ENCODE measurements at regions not wholly inside any gene's neighbourhood (a gene's known extent, or its start where the extent isn't known, plus 50 kb on each side); places are given as distances from the start of the nearest gene placed in this dataset.
"Not testable (repeated sequence)": the region's sequence is repeated elsewhere in the genome, so short reads cannot be mapped to it uniquely, and the experiment has no call there.

GRCh38 chr2:57022496-57022895 lies 838.7 kb downstream of the CCDC85A start:
- Histone ChIP-seq H3K4me3 (ENCODE audit: low read depth, low read length) (no peak overlapping the region), H3K4me1 (ENCODE audit: control insufficient read depth, insufficient read depth, low read length) (no peaks in the 10 kb centered on the region), H3K9me3 (ENCODE audit: control insufficient read depth, insufficient read depth, low read length) (no peaks in the 10 kb centered on the region), H3K36me3 (ENCODE audit: control insufficient read depth, insufficient read depth, low read length) (no peaks in the 10 kb centered on the region), H3K9ac (ENCODE audit: low read depth, low read length) (no peak overlapping the region), H3K27me3 (ENCODE audit: control insufficient read depth, insufficient read depth, low read length) (no peaks in the 10 kb centered on the region)

GRCh38 chr2:57044931-57045635 lies 861.3 kb downstream of the CCDC85A start:
- Histone ChIP-seq H3K9me3 (ENCODE audit: control insufficient read depth, insufficient read depth, low read length) (no peaks in the 10 kb centered on the region), H3K4me1 (ENCODE audit: control insufficient read depth, insufficient read depth, low read length) (no peaks in the 10 kb centered on the region), H3K36me3 (ENCODE audit: control insufficient read depth, insufficient read depth, low read length) (no peaks in the 10 kb centered on the region), H3K27me3 (ENCODE audit: control insufficient read depth, insufficient read depth, low read length) (no peaks in the 10 kb centered on the region), H3K4me3 (ENCODE audit: low read depth, low read length) (no peak overlapping the region), H3K9ac (ENCODE audit: low read depth, low read length) (no peak overlapping the region)

- no peak overlapping the region for H3K9ac ChIP-seq (ENCODE audit: low read depth, low read length)
- no peaks in the 10 kb centered on the region for H3K4me1 ChIP-seq (ENCODE audit: control insufficient read depth, insufficient read depth, low read length)
- H3K27me3 ChIP-seq (ENCODE audit: control insufficient read depth, insufficient read depth, low read length): no peaks in the 10 kb centered on the region
- no peak overlapping the region for H3K4me3 ChIP-seq (ENCODE audit: low read depth, low read length)
- H3K9me3 ChIP-seq (ENCODE audit: control insufficient read depth, insufficient read depth, low read length): no peaks in the 10 kb centered on the region
- no peaks in the 10 kb centered on the region for H3K36me3 ChIP-seq (ENCODE audit: control insufficient read depth, insufficient read depth, low read length)
Measured at GRCh38 chr2:57049273-57049672, 865.5 kb downstream of the CCDC85A start.

GRCh38 chr2:57050007-57050406 lies 866.2 kb downstream of the CCDC85A start:
- no peak overlapping the region for H3K9ac ChIP-seq (ENCODE audit: low read depth, low read length)
- no peak overlapping the region for H3K4me3 ChIP-seq (ENCODE audit: low read depth, low read length)
- H3K9me3 ChIP-seq (ENCODE audit: control insufficient read depth, insufficient read depth, low read length): no peaks in the 10 kb centered on the region
- no peaks in the 10 kb centered on the region for H3K36me3 ChIP-seq (ENCODE audit: control insufficient read depth, insufficient read depth, low read length)
- no peaks in the 10 kb centered on the region for H3K27me3 ChIP-seq (ENCODE audit: control insufficient read depth, insufficient read depth, low read length)
- H3K4me1 ChIP-seq (ENCODE audit: control insufficient read depth, insufficient read depth, low read length): no peaks in the 10 kb centered on the region

- H3K9ac ChIP-seq (ENCODE audit: low read depth, low read length); H3K4me3 ChIP-seq (ENCODE audit: low read depth, low read length); H3K36me3 ChIP-seq (ENCODE audit: control insufficient read depth, insufficient read depth, low read length); H3K27me3 ChIP-seq (ENCODE audit: control insufficient read depth, insufficient read depth, low read length); H3K9me3 ChIP-seq (ENCODE audit: control insufficient read depth, insufficient read depth, low read length); H3K4me1 ChIP-seq (ENCODE audit: control insufficient read depth, insufficient read depth, low read length): not testable (repeated sequence)
Measured at GRCh38 chr2:57066301-57066700, 882.5 kb downstream of the CCDC85A start.

GRCh38 chr2:57075226-57075625 lies 891.4 kb downstream of the CCDC85A start:
- no peaks in the 10 kb centered on the region for H3K9me3 ChIP-seq (ENCODE audit: control insufficient read depth, insufficient read depth, low read length)
- no peaks in the 10 kb centered on the region for H3K4me1 ChIP-seq (ENCODE audit: control insufficient read depth, insufficient read depth, low read length)
- H3K27me3 ChIP-seq (ENCODE audit: control insufficient read depth, insufficient read depth, low read length): no peaks in the 10 kb centered on the region
- no peaks in the 10 kb centered on the region for H3K36me3 ChIP-seq (ENCODE audit: control insufficient read depth, insufficient read depth, low read length)
- no peak overlapping the region for H3K9ac ChIP-seq (ENCODE audit: low read depth, low read length)
- H3K4me3 ChIP-seq (ENCODE audit: low read depth, low read length): no peak overlapping the region

- no peaks in the 10 kb centered on the region for H3K27me3 ChIP-seq (ENCODE audit: control insufficient read depth, insufficient read depth, low read length)
- H3K9me3 ChIP-seq (ENCODE audit: control insufficient read depth, insufficient read depth, low read length): no peaks in the 10 kb centered on the region
- H3K4me3 ChIP-seq (ENCODE audit: low read depth, low read length): no peak overlapping the region
- no peaks in the 10 kb centered on the region for H3K36me3 ChIP-seq (ENCODE audit: control insufficient read depth, insufficient read depth, low read length)
- no peak overlapping the region for H3K9ac ChIP-seq (ENCODE audit: low read depth, low read length)
- H3K4me1 ChIP-seq (ENCODE audit: control insufficient read depth, insufficient read depth, low read length): no peaks in the 10 kb centered on the region
Measured at GRCh38 chr2:57080035-57080434, 896.2 kb downstream of the CCDC85A start.

GRCh38 chr2:57084697-57085281 lies 901.0 kb downstream of the CCDC85A start:
- Histone ChIP-seq H3K4me3 (ENCODE audit: low read depth, low read length) (no peak overlapping the region), H3K4me1 (ENCODE audit: control insufficient read depth, insufficient read depth, low read length) (no peaks in the 10 kb centered on the region)

GRCh38 chr2:57093020-57093419 lies 909.2 kb downstream of the CCDC85A start:
- H3K9ac ChIP-seq (ENCODE audit: low read depth, low read length): no peak overlapping the region
- H3K36me3 ChIP-seq (ENCODE audit: control insufficient read depth, insufficient read depth, low read length): no peaks in the 10 kb centered on the region
- H3K4me1 ChIP-seq (ENCODE audit: control insufficient read depth, insufficient read depth, low read length): no peaks in the 10 kb centered on the region
- no peaks in the 10 kb centered on the region for H3K27me3 ChIP-seq (ENCODE audit: control insufficient read depth, insufficient read depth, low read length)
- no peaks in the 10 kb centered on the region for H3K9me3 ChIP-seq (ENCODE audit: control insufficient read depth, insufficient read depth, low read length)
- H3K4me3 ChIP-seq (ENCODE audit: low read depth, low read length): no peak overlapping the region

More at GRCh38 chr2:57084697-57085281, 901.0 kb downstream of the CCDC85A start:
- no peaks in the 10 kb centered on the region for H3K27me3 ChIP-seq (ENCODE audit: control insufficient read depth, insufficient read depth, low read length)
- H3K9me3 ChIP-seq (ENCODE audit: control insufficient read depth, insufficient read depth, low read length): no peaks in the 10 kb centered on the region
- no peaks in the 10 kb centered on the region for H3K36me3 ChIP-seq (ENCODE audit: control insufficient read depth, insufficient read depth, low read length)
- H3K9ac ChIP-seq (ENCODE audit: low read depth, low read length): no peak overlapping the region

GRCh38 chr2:57097855-57098254 lies 914.1 kb downstream of the CCDC85A start:
- Histone ChIP-seq H3K9me3 (ENCODE audit: control insufficient read depth, insufficient read depth, low read length) (no peaks in the 10 kb centered on the region), H3K36me3 (ENCODE audit: control insufficient read depth, insufficient read depth, low read length) (no peaks in the 10 kb centered on the region), H3K4me3 (ENCODE audit: low read depth, low read length) (no peak overlapping the region), H3K27me3 (ENCODE audit: control insufficient read depth, insufficient read depth, low read length) (no peaks in the 10 kb centered on the region), H3K4me1 (ENCODE audit: control insufficient read depth, insufficient read depth, low read length) (no peaks in the 10 kb centered on the region), H3K9ac (ENCODE audit: low read depth, low read length) (no peak overlapping the region)

- no peak overlapping the region for H3K9ac ChIP-seq (ENCODE audit: low read depth, low read length)
- H3K36me3 ChIP-seq (ENCODE audit: control insufficient read depth, insufficient read depth, low read length): no peaks in the 10 kb centered on the region
- no peaks in the 10 kb centered on the region for H3K27me3 ChIP-seq (ENCODE audit: control insufficient read depth, insufficient read depth, low read length)
- no peaks in the 10 kb centered on the region for H3K4me1 ChIP-seq (ENCODE audit: control insufficient read depth, insufficient read depth, low read length)
- H3K4me3 ChIP-seq (ENCODE audit: low read depth, low read length): no peak overlapping the region
- no peaks in the 10 kb centered on the region for H3K9me3 ChIP-seq (ENCODE audit: control insufficient read depth, insufficient read depth, low read length)
Measured at GRCh38 chr2:57100436-57100835, 916.6 kb downstream of the CCDC85A start.

GRCh38 chr2:57105694-57106093 lies 921.9 kb downstream of the CCDC85A start:
- H3K36me3 ChIP-seq (ENCODE audit: control insufficient read depth, insufficient read depth, low read length): no peaks in the 10 kb centered on the region
- H3K9me3 ChIP-seq (ENCODE audit: control insufficient read depth, insufficient read depth, low read length): no peaks in the 10 kb centered on the region
- H3K4me1 ChIP-seq (ENCODE audit: control insufficient read depth, insufficient read depth, low read length): no peaks in the 10 kb centered on the region
- H3K27me3 ChIP-seq (ENCODE audit: control insufficient read depth, insufficient read depth, low read length): no peaks in the 10 kb centered on the region
- no peak overlapping the region for H3K9ac ChIP-seq (ENCODE audit: low read depth, low read length)
- H3K4me3 ChIP-seq (ENCODE audit: low read depth, low read length): no peak overlapping the region
